Smooth muscle cell (in vitro differentiated cells): ENCODE measurements at regions not wholly inside any gene's neighbourhood (a gene's known extent, or its start where the extent isn't known, plus 50 kb on each side); places are given as distances from the start of the nearest gene placed in this dataset.

Source experiments
- DNase-seq: peaks from one replicate; lab custom pipeline; 2025; ENCODE audit not compliant: unreplicated experiment; lab: John Stamatoyannopoulos, UW
- H2AFZ ChIP-seq: fragments of 200-600 bp; sonication (generic); 2 replicates; pipeline ENCODE4 v1.6.0; 2016; ENCODE audit warnings: antibody characterized with exemption, low read depth, mild to moderate bottlenecking
- H3F3A ChIP-seq: fragments of 200-600 bp; sonication (generic); 2 replicates; pipeline ENCODE4 v1.6.0; 2017; ENCODE audit warnings: antibody characterized with exemption, low read depth
- H3K27ac ChIP-seq: fragments of 200-600 bp; sonication (generic); 2 replicates; pipeline ENCODE4 v1.5.1; 2016; ENCODE audit warnings: low read depth, mild to moderate bottlenecking
- H3K27me3 ChIP-seq: fragments of 200-600 bp; sonication (generic); 2 replicates; pipeline ENCODE4 v1.6.1; 2016; ENCODE audit warnings: low read depth, mild to moderate bottlenecking
- H3K36me3 ChIP-seq: fragments of 200-600 bp; sonication (generic); 2 replicates; pipeline ENCODE4 v1.5.1; 2016; ENCODE audit warnings: low read depth
- H3K4me1 ChIP-seq: fragments of 200-600 bp; sonication (generic); 2 replicates; pipeline ENCODE4 v1.5.1; 2016; ENCODE audit warnings: low read depth
- H3K4me2 ChIP-seq: fragments of 200-600 bp; sonication (generic); 2 replicates; pipeline ENCODE4 v1.6.0; 2016; ENCODE audit warnings: mild to moderate bottlenecking
- H3K4me3 ChIP-seq: fragments of 200-600 bp; sonication (generic); 2 replicates; pipeline ENCODE4 v1.5.1; 2016; ENCODE audit warnings: mild to moderate bottlenecking
- H3K79me2 ChIP-seq: fragments of 200-600 bp; sonication (generic); 2 replicates; pipeline ENCODE4 v1.6.0; 2016; ENCODE audit warnings: low read depth, mild to moderate bottlenecking
- H3K9ac ChIP-seq: fragments of 200-600 bp; sonication (generic); 2 replicates; pipeline ENCODE4 v1.6.0; 2016; ENCODE audit warnings: low read depth
- H3K9me3 ChIP-seq: fragments of 200-600 bp; sonication (generic); replicated peaks from 2 replicates; pipeline ENCODE4 v1.5.1; 2016; ENCODE audit warnings: low read depth
- H4K20me1 ChIP-seq: fragments of 200-600 bp; sonication (generic); 2 replicates; pipeline ENCODE4 v1.6.0; 2016; ENCODE audit warnings: low read depth
- CTCF ChIP-seq: fragments of 200-600 bp; sonication (generic); IDR thresholded peaks from 2 replicates; pipeline ENCODE4 v1.5.1; 2017; ENCODE audit warnings: borderline replicate concordance, mild to moderate bottlenecking, antibody characterized with exemption; ENCODE audit not compliant: insufficient read depth, poor library complexity, severe bottlenecking
- WGBS: methylation state at CpG from one replicate; pipeline ENCODE4 v1.1.7; 2016; ENCODE audit warnings: low lambda C conversion rate; 5-methylcytosine and 5-hydroxymethylcytosine counted together

GRCh38 chr7:98722402-98722801 is 105.3 kb downstream of the NPTX2 start:
- WGBS, result 70% methylated on average over 4 of the region's 4 CpGs
- H3F3A ChIP-seq, result no peaks in the 10 kb centered on the region
- H2AFZ ChIP-seq, result no peak overlapping the region
- no peaks in the 10 kb centered on the region for H4K20me1 ChIP-seq
- H3K27ac ChIP-seq, result no peak overlapping the region
- H3K4me2 ChIP-seq, result no peak overlapping the region
- H3K4me3 ChIP-seq, result no peak overlapping the region
- no peaks in the 10 kb centered on the region for H3K4me1 ChIP-seq
- H3K9ac ChIP-seq, result no peak overlapping the region
- no peak for TF ChIP-seq CTCF
- DNase-seq, result no peak
- H3K9me3 ChIP-seq, result no peaks in the 10 kb centered on the region
- no peaks in the 10 kb centered on the region for H3K79me2 ChIP-seq
- H3K36me3 ChIP-seq, result no peaks in the 10 kb centered on the region
- no peaks in the 10 kb centered on the region for H3K27me3 ChIP-seq

GRCh38 chr7:98724591-98724990 is 107.5 kb downstream of the NPTX2 start:
- H2AFZ ChIP-seq, result no peak overlapping the region
- H3K4me3 ChIP-seq, result no peak overlapping the region
- H3K27me3 ChIP-seq, result no peaks in the 10 kb centered on the region
- no peaks in the 10 kb centered on the region for H3F3A ChIP-seq
- no peak overlapping the region for H3K4me2 ChIP-seq
- 78% methylated on average over 6 of the region's 6 CpGs for WGBS
- no peak for TF ChIP-seq CTCF
- no peaks in the 10 kb centered on the region for H3K9me3 ChIP-seq
- H4K20me1 ChIP-seq, result no peaks in the 10 kb centered on the region
- no peak for DNase-seq
- no peak overlapping the region for H3K27ac ChIP-seq
- H3K4me1 ChIP-seq, result no peaks in the 10 kb centered on the region
- H3K9ac ChIP-seq, result no peak overlapping the region
- no peaks in the 10 kb centered on the region for H3K36me3 ChIP-seq
- no peaks in the 10 kb centered on the region for H3K79me2 ChIP-seq

- no peaks in the 10 kb centered on the region for H3K9me3 ChIP-seq
- no peaks in the 10 kb centered on the region for H3K79me2 ChIP-seq
- H3F3A ChIP-seq, result no peaks in the 10 kb centered on the region
- H3K36me3 ChIP-seq, result no peaks in the 10 kb centered on the region
- no peak overlapping the region for H3K4me3 ChIP-seq
- DNase-seq, result no peak
- H3K27ac ChIP-seq, result no peak overlapping the region
- no peaks in the 10 kb centered on the region for H3K4me1 ChIP-seq
- no peak overlapping the region for H3K9ac ChIP-seq
- H4K20me1 ChIP-seq, result no peaks in the 10 kb centered on the region
- H3K4me2 ChIP-seq, result no peak overlapping the region
- TF ChIP-seq CTCF, result no peak
- no peaks in the 10 kb centered on the region for H3K27me3 ChIP-seq
- 59% methylated on average over 7 of the region's 7 CpGs for WGBS
- no peak overlapping the region for H2AFZ ChIP-seq
These were observed 110.1 kb downstream of the NPTX2 start for GRCh38 chr7:98727146-98727709.

- H3K36me3 ChIP-seq, result no peaks in the 10 kb centered on the region
- DNase-seq, result no peak
- H3K27ac ChIP-seq, result no peak overlapping the region
- no peaks in the 10 kb centered on the region for H3K79me2 ChIP-seq
- no peak overlapping the region for H3K4me2 ChIP-seq
- H3K4me1 ChIP-seq, result no peaks in the 10 kb centered on the region
- H3F3A ChIP-seq, result no peaks in the 10 kb centered on the region
- H3K27me3 ChIP-seq, result no peaks in the 10 kb centered on the region
- no peak overlapping the region for H3K9ac ChIP-seq
- H3K4me3 ChIP-seq, result no peak overlapping the region
- no peaks in the 10 kb centered on the region for H4K20me1 ChIP-seq
- H2AFZ ChIP-seq, result no peak overlapping the region
- TF ChIP-seq CTCF, result no peak
- H3K9me3 ChIP-seq, result no peaks in the 10 kb centered on the region
- WGBS, result 78% methylated on average over 3 of the region's 3 CpGs
These were observed 111.5 kb downstream of the NPTX2 start for GRCh38 chr7:98728555-98728954.
